ENCODE measurements at regions not wholly inside any gene's neighbourhood (a gene's known extent, or its start where the extent isn't known, plus 50 kb on each side); places are given as distances from the start of the nearest gene placed in this dataset.

DNA sequence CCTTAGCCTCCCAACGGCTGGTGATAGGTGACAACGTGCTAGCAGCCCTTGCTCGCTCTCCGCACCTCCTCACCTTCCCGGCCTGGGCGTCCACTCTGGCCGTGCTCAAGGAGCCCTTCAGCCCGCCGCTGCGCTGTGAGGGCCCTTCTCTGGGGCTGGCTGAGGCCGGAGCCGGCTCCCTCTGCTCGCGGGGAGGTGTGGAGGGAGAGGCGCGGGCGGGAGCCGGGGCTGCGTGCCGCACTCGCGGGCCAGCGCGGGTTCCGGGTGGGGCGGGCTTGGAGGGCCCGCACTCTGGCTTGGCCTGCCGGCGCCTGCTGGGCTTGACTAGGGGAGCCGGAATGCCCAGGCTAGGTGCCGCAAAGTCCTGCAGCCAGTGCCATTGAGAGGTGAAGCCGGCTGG lies 131.1 kb downstream of the CCER1 start:
- WGBS, 2 donors, result 94 to 98% methylated on average over 32 of the region's 32 CpGs
- peaks cover 0 to 1% (median 0%) of the 10 kb centered on the region in 4 donors for H3K9me3 ChIP-seq (ENCODE audit: control insufficient read depth in 4 of 4, insufficient read depth in 3 of 4, low read length in 3 of 4)
- TF ChIP-seq CTCF (IDR thresholded peaks at IDR 0.05; ENCODE audit: control extremely low read depth, extremely low read depth), result no peak
- no peaks in the 10 kb centered on the region for H3K36me3 ChIP-seq (ENCODE audit: control insufficient read depth in 4 of 4, insufficient read depth in 4 of 4, low read length in 4 of 4)
- peaks cover 0 to 13% (median 0%) of the 10 kb centered on the region in 5 donors for H3K4me1 ChIP-seq (ENCODE audit: control insufficient read depth in 5 of 5, insufficient read depth in 5 of 5, low read length in 5 of 5)
- no peak overlapping the region for H3K9ac ChIP-seq (ENCODE audit: insufficient read depth in 1 of 2, low read length in 2 of 2)
- no peak overlapping the region for H3K27ac ChIP-seq (ENCODE audit: low read depth in 1 of 2, low read length in 1 of 2)
- H3K27me3 ChIP-seq (ENCODE audit: control insufficient read depth in 3 of 3, insufficient read depth in 3 of 3, low read length in 2 of 3), result no peaks in the 10 kb centered on the region
- DNase-seq (no peak), ATAC-seq (ENCODE audit: insufficient read depth, low FRiP score) (no peak)
- H3K4me3 ChIP-seq, result no peak overlapping the region

GRCh38 chr12:90819709-90820108 lies 135.3 kb downstream of the CCER1 start:
- Histone ChIP-seq H3K4me1 (ENCODE audit: control insufficient read depth in 5 of 5, insufficient read depth in 5 of 5, low read length in 5 of 5) (no peaks in the 10 kb centered on the region), H3K4me3 (no peak overlapping the region), H3K9me3 (ENCODE audit: control insufficient read depth in 4 of 4, insufficient read depth in 3 of 4, low read length in 3 of 4) (peaks cover 0 to 1% (median 0%) of the 10 kb centered on the region in 4 donors), H3K27ac (ENCODE audit: low read depth in 1 of 2, low read length in 1 of 2) (no peak overlapping the region), H3K36me3 (ENCODE audit: control insufficient read depth in 4 of 4, insufficient read depth in 4 of 4, low read length in 4 of 4) (no peaks in the 10 kb centered on the region), H3K27me3 (ENCODE audit: control insufficient read depth in 3 of 3, insufficient read depth in 3 of 3, low read length in 2 of 3) (no peaks in the 10 kb centered on the region), H3K9ac (ENCODE audit: insufficient read depth in 1 of 2, low read length in 2 of 2) (no peak overlapping the region)
- ATAC-seq (ENCODE audit: insufficient read depth, low FRiP score) (no peak), DNase-seq (no peak)
- no peak for TF ChIP-seq CTCF (IDR thresholded peaks at IDR 0.05; ENCODE audit: control extremely low read depth, extremely low read depth)

- H3K4me1 ChIP-seq (ENCODE audit: control insufficient read depth in 5 of 5, insufficient read depth in 5 of 5, low read length in 5 of 5), result no peaks in the 10 kb centered on the region
- TF ChIP-seq CTCF (IDR thresholded peaks at IDR 0.05; ENCODE audit: control extremely low read depth, extremely low read depth), result no peak
- DNase-seq, result no peak
- no peak for ATAC-seq (ENCODE audit: insufficient read depth, low FRiP score)
- no peaks in the 10 kb centered on the region for H3K27me3 ChIP-seq (ENCODE audit: control insufficient read depth in 3 of 3, insufficient read depth in 3 of 3, low read length in 2 of 3)
- H3K36me3 ChIP-seq (ENCODE audit: control insufficient read depth in 4 of 4, insufficient read depth in 4 of 4, low read length in 4 of 4), result no peaks in the 10 kb centered on the region
- WGBS, 2 donors, result 84 to 85% methylated on average over 3 of the region's 3 CpGs
- H3K9me3 ChIP-seq (ENCODE audit: control insufficient read depth in 4 of 4, insufficient read depth in 3 of 4, low read length in 3 of 4), result no peaks in the 10 kb centered on the region
- H3K9ac ChIP-seq (ENCODE audit: insufficient read depth in 1 of 2, low read length in 2 of 2), result no peak overlapping the region
- no peak overlapping the region for H3K27ac ChIP-seq (ENCODE audit: low read depth in 1 of 2, low read length in 1 of 2)
- H3K4me3 ChIP-seq, result no peak overlapping the region
These were observed 138.5 kb downstream of the CCER1 start for GRCh38 chr12:90816353-90817089.

GRCh38 chr12:90809940-90810339 lies 145.0 kb downstream of the CCER1 start:
- no peak overlapping the region for H3K9ac ChIP-seq (ENCODE audit: insufficient read depth in 1 of 2, low read length in 2 of 2)
- no peaks in the 10 kb centered on the region for H3K4me1 ChIP-seq (ENCODE audit: control insufficient read depth in 5 of 5, insufficient read depth in 5 of 5, low read length in 5 of 5)
- no peaks in the 10 kb centered on the region for H3K36me3 ChIP-seq (ENCODE audit: control insufficient read depth in 4 of 4, insufficient read depth in 4 of 4, low read length in 4 of 4)
- WGBS, 2 donors, result 68 to 79% methylated on average over 1 of the region's 1 CpG
- no peak for TF ChIP-seq CTCF (IDR thresholded peaks at IDR 0.05; ENCODE audit: control extremely low read depth, extremely low read depth)
- no peak for ATAC-seq (ENCODE audit: insufficient read depth, low FRiP score)
- DNase-seq, result no peak
- no peak overlapping the region for H3K27ac ChIP-seq (ENCODE audit: low read depth in 1 of 2, low read length in 1 of 2)
- H3K9me3 ChIP-seq (ENCODE audit: control insufficient read depth in 4 of 4, insufficient read depth in 3 of 4, low read length in 3 of 4), result no peaks in the 10 kb centered on the region
- no peak overlapping the region for H3K4me3 ChIP-seq
- H3K27me3 ChIP-seq (ENCODE audit: control insufficient read depth in 3 of 3, insufficient read depth in 3 of 3, low read length in 2 of 3), result no peaks in the 10 kb centered on the region

Data from lung (tissue), 11 donors.